Activated CD4-positive, alpha-beta T cell treated with anti-CD3 and anti-CD28 coated beads, Interleukin-10, Interleukin-2, amounts not matched to agents 100 ng/mL and 50 ng/mL, durations not matched to agents 16 hours and 8 hours (primary cell): ENCODE measurements at regions not wholly inside any gene's neighbourhood (a gene's known extent, or its start where the extent isn't known, plus 50 kb on each side); places are given as distances from the start of the nearest gene placed in this dataset.

Source experiments
- DNase-seq: peaks from one replicate; pipeline ENCODE4 v3.0.0-alpha.2; 2020

DNA sequence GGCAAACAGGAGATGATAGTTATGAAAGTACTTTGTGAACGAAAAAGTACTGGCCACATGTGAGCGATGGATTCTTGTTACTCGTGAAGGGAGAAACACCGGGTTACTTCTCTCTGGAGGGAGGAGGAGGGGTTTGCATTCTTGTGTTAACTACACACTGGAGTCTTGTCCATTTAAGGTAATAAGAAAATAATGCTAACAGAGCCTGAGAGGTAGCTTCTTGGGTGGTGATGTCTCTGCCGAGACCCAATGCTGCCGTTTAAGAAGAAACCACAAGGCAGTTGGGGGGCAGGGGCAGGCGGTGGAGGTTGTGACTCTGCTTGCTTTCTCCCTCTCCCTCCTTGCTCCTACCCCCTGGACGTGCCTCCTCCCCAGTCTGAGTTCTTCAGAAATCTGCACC lies 100.9 kb upstream of the ROPN1 start:
- DNase-seq: no peak

DNA sequence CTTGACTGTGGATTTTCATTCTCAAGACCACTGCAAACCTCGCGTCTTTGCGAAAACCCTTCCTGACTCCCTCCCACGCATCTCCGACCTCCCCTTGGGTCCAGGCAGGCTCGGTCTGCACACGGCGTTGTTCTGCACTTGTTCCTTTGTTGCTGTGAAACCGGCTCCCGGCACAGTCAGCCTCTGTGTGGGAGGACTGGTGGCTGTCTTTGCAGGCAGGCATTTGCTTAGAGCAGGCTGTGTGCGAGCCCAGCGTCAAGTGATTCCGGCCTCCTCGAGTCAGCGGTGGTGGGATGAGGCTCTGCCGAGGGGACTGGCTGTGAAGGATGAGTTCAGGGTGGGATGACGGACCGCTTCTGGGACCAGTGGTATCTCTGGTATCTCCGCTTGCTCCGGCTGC lies 102.6 kb upstream of the ROPN1 start:
- no peak for DNase-seq

- DNase-seq: no peak
Measured at GRCh38 chr3:124097362-124098131, 105.6 kb upstream of the ROPN1 start.

DNA sequence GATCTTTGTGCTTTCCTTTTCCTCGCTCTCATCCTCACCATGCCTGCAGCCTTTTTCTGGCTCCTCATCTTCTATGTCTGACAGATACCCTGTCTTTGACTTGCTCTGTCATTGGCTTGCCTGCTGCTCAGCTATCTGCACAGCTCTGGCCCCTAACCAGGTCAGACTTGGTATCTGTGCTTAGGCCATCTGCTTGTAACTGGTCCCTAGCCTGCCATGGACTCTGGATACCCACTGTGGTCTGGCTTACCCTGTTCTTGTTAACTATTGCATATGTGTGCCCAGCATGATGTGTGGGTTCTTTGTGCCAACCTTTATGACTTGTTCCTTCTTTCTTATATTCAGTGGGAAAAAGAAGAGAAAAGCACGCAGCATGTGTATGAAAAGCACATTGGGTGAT lies 109.7 kb upstream of the ROPN1 start:
- DNase-seq: no peak

GRCh38 chr3:124107104-124107890 lies 115.4 kb upstream of the ROPN1 start:
- no peak for DNase-seq

GRCh38 chr3:124108446-124108845 lies 116.5 kb upstream of the ROPN1 start:
- no peak for DNase-seq

DNA sequence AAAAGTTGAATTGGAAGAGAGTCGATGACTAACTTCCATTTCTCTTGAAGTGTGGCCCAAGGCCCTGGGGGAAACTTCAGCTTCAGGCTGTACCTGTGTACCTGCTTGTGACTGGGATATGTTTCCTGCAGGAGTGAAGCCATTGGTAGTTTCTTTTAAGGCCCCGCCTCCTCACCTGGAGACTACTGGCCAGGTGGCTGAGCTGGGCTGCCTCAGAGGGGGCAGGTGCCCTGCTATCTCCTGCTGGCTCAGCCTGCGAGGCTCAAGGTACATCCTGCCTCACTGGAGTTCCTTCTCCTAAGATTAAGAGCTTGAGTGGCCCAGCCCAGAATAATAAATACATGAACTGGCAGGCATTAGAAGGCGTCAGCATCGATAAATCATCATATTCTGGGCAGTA lies 121.6 kb upstream of the ROPN1 start:
- no peak for DNase-seq

DNA sequence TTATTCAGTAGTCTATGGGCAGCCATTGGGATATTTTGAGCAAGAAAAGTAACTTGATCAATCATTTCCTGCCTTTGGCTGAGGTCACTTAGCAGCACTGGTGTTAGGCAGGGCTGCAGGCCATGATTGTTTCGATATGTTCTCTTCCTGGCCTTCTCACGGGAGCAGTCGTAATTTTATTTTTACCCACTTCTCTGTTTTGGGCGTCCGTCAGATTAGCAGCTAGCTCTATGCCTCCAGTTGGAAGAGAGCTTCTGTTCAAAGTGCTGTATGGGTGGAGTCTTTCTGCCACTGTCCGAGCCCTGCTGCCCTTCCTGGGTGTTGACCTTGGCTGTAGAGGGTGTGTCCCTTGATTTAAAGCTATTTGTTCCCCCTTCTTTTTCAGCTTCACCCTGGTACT lies 123.4 kb upstream of the ROPN1 start:
- DNase-seq: no peak

DNA sequence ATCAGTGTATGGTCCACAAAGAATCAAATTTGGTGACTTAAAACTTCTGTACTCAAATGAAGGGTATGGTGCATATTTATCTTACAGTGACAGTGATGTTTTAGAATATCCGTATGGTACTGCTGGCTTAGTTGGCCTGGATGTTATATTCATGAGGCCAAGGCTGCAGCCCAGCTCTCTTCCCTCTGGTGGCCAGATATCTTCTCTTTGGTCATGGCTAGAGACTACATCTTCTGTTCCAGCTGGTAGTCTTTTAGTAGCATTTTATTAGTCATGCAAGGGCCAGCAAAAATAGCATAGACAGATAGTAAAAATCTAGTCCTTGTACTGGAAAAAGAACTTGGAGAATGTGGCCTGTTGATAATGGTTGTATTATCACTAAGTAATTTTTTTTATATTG lies 124.0 kb upstream of the ROPN1 start:
- no peak for DNase-seq

- no peak for DNase-seq
Measured at GRCh38 chr3:124116906-124117305, 125.0 kb upstream of the ROPN1 start.

DNA sequence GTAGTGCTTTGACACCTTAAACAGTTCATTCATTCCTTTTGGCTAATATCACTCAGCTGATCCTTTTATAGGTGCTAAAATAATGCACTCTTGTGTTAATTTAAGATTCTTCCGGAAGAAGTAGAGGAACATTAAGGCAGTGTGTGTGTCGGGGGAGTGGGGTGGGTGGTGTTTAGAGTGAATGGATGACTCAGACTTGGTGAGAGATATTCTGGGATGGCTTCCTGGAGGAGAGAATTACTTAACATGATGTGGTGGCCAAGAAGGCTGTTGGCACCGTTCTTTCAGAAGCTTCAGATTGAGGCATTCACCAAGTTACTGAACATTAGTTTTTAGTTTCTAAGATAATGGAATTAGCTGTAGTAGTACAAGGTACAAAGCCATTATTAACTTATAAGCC lies 125.6 kb upstream of the ROPN1 start:
- no peak for DNase-seq

- DNase-seq: no peak
Measured at GRCh38 chr3:124118397-124118796, 126.5 kb upstream of the ROPN1 start.

- no peak for DNase-seq
Measured at GRCh38 chr3:124119056-124119716, 127.3 kb upstream of the ROPN1 start.

DNA sequence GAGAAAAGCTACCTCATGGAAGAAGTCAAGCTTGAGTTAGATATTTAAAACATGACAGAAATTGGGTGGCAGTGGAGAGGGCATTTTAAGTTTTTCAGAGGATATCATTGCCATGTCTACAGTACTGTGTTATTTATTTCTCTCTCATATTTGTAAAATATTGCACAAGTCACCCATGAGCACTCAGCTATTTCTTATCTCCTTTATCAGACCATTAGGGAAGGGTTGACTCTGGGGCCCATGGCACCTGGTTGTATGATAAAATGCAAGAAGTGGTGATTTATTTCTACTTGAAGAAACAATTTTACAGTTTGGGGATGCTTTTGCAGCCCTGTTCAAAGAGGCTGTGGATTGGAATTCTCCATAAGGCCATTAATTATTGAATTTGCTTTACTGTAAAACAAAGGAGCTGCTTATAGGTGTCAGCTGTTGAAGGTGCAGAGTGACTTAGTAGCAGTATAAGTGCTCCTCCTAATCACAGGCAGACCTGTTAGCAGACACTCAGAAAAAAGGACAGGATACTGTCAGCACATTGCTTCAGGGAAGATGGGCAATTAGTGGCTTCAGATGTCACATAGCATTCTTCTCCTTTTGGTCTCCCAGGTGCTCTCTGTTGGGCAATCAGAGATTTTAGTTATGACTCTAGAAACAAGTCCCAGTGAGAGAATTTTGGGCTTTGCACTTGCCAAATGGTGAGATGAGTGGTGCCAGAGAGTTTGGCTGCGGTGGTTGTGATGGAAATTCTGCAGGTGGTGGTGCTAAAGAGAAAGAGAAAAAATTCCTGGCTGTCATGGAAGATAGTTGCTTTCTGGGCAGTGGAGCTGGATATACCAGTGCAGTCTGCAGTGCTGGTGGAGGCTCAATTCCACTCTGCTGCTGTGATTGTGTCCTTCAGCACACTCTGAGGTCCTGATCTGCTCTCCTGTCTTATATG lies 129.7 kb upstream of the ROPN1 start:
- no peak for DNase-seq

DNA sequence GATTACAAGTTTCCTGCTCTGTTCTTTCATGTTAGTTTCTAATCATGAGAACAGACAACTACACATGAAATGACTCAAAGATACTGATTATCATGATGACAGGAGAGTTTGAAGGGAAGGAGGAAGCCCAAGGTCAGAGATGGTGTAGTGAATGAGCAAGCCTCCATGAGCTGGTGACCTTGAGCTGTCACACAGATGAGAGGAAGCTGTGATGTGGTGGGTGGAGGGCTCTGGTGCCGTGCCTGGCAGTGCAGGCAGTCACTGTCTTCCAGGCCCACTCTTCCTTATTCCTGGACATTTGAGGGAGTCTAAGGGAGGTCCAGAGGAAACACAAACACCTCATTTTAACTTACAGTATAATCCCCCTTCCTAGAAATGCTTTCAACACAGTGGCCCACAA lies 133.4 kb upstream of the ROPN1 start:
- DNase-seq: no peak

- DNase-seq: no peak
Measured at GRCh38 chr3:124126436-124127023, 134.6 kb upstream of the ROPN1 start.

DNA sequence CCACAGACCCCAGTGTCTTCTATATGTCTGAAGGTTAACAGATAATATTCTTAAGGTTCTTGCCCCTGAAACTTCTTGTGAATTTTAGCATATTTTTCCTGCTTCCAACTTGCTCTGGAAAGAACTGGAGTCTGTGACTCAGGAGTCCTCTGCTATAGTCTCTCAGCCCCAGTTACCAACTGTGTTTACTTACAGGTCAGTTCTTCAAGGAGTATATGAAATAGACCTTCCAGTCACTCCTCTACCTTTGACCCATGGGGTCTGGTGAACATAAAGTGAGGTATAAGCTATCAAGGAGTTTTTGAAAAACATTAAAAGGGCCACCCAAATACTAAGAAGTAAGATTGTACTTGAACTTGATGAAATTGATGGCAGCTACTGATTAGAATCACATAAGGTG lies 139.2 kb upstream of the ROPN1 start:
- DNase-seq: no peak

- no peak for DNase-seq
Measured at GRCh38 chr3:124131580-124131979, 139.7 kb upstream of the ROPN1 start.

- no peak for DNase-seq
Measured at GRCh38 chr3:124132813-124133212, 140.9 kb upstream of the ROPN1 start.

DNA sequence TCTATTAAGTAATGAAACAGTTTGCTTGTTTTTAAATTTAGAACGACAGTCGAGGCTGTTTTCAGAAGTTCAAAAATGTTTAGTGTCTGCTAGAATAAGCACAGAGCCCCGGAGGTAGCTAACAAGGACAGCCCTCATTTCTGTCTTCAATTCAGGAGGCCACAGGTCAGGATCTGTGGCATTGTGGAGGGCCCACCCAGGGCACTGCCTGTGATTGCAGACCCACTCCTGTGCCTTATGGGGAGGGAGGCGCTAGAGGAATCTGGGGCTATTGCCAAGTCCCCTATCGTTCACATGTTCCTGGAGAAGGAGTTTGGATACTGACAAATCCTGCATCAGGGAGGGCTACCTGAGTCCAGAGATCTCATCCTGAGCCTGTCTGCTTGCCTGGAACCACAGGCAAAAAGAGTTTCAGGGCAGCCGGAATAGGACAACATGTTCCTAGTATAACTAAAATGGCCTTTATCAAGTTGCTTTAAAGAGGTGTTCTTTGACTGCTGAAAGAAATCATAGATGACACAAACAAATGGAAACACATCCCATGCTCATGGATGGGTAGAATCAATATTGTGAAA lies 141.5 kb upstream of the ROPN1 start:
- no peak for DNase-seq

GRCh38 chr3:124137216-124137615 lies 145.3 kb upstream of the ROPN1 start:
- no peak for DNase-seq

GRCh38 chr3:124138148-124138547 lies 146.2 kb upstream of the ROPN1 start:
- DNase-seq: no peak
